ENCODE measurements at regions not wholly inside any gene's neighbourhood (a gene's known extent, or its start where the extent isn't known, plus 50 kb on each side); places are given as distances from the start of the nearest gene placed in this dataset.

GRCh38 chr15:31238906-31239305 lies 87.7 kb upstream of the KLF13 start:
- in situ Hi-C loops (cut with HindIII; ENCODE audit: low sequenced_read_pairs) = no loop called here

GRCh38 chr15:31239409-31239808 lies 87.2 kb upstream of the KLF13 start:
- in situ Hi-C loops (cut with HindIII; ENCODE audit: low sequenced_read_pairs) = no loop called here

- in situ Hi-C loops (cut with HindIII; ENCODE audit: low sequenced_read_pairs) = no loop called here
Measured at GRCh38 chr15:31241888-31242522, 84.6 kb upstream of the KLF13 start.

GRCh38 chr15:31243895-31244294 lies 82.7 kb upstream of the KLF13 start:
- in situ Hi-C loops (cut with HindIII; ENCODE audit: low sequenced_read_pairs) = no loop called here

- in situ Hi-C loops (cut with HindIII; ENCODE audit: low sequenced_read_pairs) = no loop called here
Measured at GRCh38 chr15:31245135-31245689, 81.4 kb upstream of the KLF13 start.

- in situ Hi-C loops (cut with HindIII; ENCODE audit: low sequenced_read_pairs) = no loop called here
Measured at GRCh38 chr15:31245756-31246155, 80.9 kb upstream of the KLF13 start.

- in situ Hi-C loops (cut with HindIII; ENCODE audit: low sequenced_read_pairs) = no loop called here
Measured at GRCh38 chr15:31247404-31247803, 79.2 kb upstream of the KLF13 start.

GRCh38 chr15:31248263-31248662 lies 78.4 kb upstream of the KLF13 start:
- in situ Hi-C loops (cut with HindIII; ENCODE audit: low sequenced_read_pairs) = no loop called here

- in situ Hi-C loops (cut with HindIII; ENCODE audit: low sequenced_read_pairs) = no loop called here
Measured at GRCh38 chr15:31248951-31249350, 77.7 kb upstream of the KLF13 start.

GRCh38 chr15:31250033-31250432 lies 76.6 kb upstream of the KLF13 start:
- in situ Hi-C loops (cut with HindIII; ENCODE audit: low sequenced_read_pairs) = no loop called here

GRCh38 chr15:31251165-31251564 lies 75.5 kb upstream of the KLF13 start:
- in situ Hi-C loops (cut with HindIII; ENCODE audit: low sequenced_read_pairs) = no loop called here

GRCh38 chr15:31252171-31252785 lies 74.4 kb upstream of the KLF13 start:
- in situ Hi-C loops (cut with HindIII; ENCODE audit: low sequenced_read_pairs) = no loop called here

GRCh38 chr15:31254431-31255175 lies 72.0 kb upstream of the KLF13 start:
- in situ Hi-C loops (cut with HindIII; ENCODE audit: low sequenced_read_pairs) = no loop called here

GRCh38 chr15:31255176-31255510 lies 71.5 kb upstream of the KLF13 start:
- in situ Hi-C loops (cut with HindIII; ENCODE audit: low sequenced_read_pairs) = no loop called here

- in situ Hi-C loops (cut with HindIII; ENCODE audit: low sequenced_read_pairs) = no loop called here
Measured at GRCh38 chr15:31255732-31256377, 70.8 kb upstream of the KLF13 start.

- in situ Hi-C loops (cut with HindIII; ENCODE audit: low sequenced_read_pairs) = no loop called here
Measured at GRCh38 chr15:31256378-31257265, 70.0 kb upstream of the KLF13 start.

- in situ Hi-C loops (cut with HindIII; ENCODE audit: low sequenced_read_pairs) = no loop called here
Measured at GRCh38 chr15:31257286-31257685, 69.3 kb upstream of the KLF13 start.

- in situ Hi-C loops (cut with HindIII; ENCODE audit: low sequenced_read_pairs) = no loop called here
Measured at GRCh38 chr15:31258260-31258659, 68.4 kb upstream of the KLF13 start.

- in situ Hi-C loops (cut with HindIII; ENCODE audit: low sequenced_read_pairs) = no loop called here
Measured at GRCh38 chr15:31259562-31260252, 66.9 kb upstream of the KLF13 start.
